Epithelial cell of proximal tubule (primary cell): ENCODE measurements at regions not wholly inside any gene's neighbourhood (a gene's known extent, or its start where the extent isn't known, plus 50 kb on each side); places are given as distances from the start of the nearest gene placed in this dataset.

Source experiments
- DNase-seq: peaks from one replicate; pipeline ENCODE4 v3.0.0-alpha.2; 2011; ENCODE audit warnings: low read depth
- H3K4me3 ChIP-seq: 2 replicates; pipeline ENCODE4 v1.5.1; 2011; ENCODE audit warnings: low read depth, mild to moderate bottlenecking, low read length
- CTCF ChIP-seq: conservative IDR thresholded peaks from 2 replicates; pipeline ENCODE4 v1.5.1; 2012; ENCODE audit warnings: low read depth, mild to moderate bottlenecking, low read length

GRCh38 chr15:29383367-29383766 is 113.7 kb upstream of the NSMCE3 start:
- no peak for TF ChIP-seq CTCF
- DNase-seq = no peak
- no peak overlapping the region for H3K4me3 ChIP-seq

DNA sequence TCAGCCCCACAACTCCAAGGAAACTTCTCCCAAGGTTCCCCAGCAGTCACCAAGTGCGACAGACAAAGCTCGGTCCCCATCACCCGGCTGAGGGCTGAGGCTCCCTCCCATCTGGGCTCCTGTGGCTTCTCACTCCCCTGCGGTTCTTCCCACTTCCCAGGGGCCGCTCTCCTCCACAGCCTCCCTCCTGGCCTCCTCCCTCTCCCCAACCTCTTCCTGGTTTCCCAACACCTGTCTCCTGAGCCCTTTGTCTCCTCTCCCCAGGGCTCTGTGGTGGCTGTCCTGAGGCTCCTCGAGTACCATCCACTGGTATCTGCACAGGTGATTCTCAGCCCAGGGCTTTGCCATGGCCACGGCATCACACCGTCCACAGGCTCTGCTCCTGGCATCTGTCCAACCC is 113.2 kb upstream of the NSMCE3 start:
- H3K4me3 ChIP-seq = no peak overlapping the region
- TF ChIP-seq CTCF = no peak
- DNase-seq = no peak

DNA sequence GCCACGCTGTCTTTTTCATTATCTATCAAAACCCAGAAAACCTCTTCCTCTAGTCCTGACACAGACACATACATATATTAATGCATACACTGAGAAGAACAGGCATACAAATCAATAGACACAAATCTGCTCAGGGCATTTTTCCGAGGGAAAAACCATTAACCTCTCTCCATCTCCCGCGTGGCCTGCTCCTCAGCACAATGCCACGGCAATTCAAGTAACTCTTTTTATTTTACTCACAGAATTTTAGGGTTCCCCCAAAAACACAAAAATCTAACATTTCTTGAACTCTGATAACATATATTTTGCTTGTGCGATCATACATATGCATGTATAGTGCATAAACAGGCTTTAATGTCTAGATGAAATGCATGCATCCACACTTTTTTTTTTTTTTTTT is 110.8 kb upstream of the NSMCE3 start:
- DNase-seq = no peak
- no peak for TF ChIP-seq CTCF
- no peak overlapping the region for H3K4me3 ChIP-seq

DNA sequence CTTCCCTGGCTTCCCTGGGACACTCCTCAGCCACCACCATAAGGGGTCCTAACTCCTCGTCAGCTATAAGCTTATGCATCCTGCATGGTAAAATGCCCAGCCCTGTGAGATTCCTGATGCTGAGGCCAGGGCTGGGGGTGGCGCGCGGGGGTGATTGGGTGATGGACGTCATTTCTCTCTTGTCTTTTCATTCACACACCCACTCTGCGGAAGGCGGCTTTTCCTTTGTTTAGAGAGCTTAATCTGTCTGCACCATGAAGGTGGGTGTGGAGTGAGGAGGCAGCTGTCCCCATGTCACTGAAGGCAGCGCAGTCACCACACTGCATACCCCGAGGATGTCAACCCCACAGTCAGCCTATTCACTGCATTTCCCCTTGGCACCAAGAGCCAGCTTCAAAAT is 110.0 kb upstream of the NSMCE3 start:
- no peak for DNase-seq
- no peak overlapping the region for H3K4me3 ChIP-seq
- TF ChIP-seq CTCF = no peak

DNA sequence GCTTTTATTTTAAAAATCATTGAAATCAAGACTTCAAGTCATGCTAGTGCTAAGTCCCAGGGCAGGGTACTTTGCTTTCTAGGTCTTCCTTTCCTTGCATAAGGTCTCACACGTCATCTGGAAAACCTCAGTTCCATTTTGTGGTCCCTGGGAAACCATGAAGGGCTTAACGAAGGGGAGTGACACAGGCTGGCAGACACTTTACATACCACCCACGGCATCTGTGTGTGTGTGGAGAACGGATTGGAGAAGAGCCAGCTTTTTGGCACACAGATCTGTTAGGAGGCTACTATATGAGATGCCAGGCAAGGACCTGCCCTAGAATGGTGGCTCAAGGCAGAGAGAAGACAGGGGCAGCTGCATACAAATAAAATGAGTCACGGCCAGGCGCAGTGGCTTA is 107.5 kb upstream of the NSMCE3 start:
- H3K4me3 ChIP-seq = no peak overlapping the region
- no peak for TF ChIP-seq CTCF
- DNase-seq = no peak

DNA sequence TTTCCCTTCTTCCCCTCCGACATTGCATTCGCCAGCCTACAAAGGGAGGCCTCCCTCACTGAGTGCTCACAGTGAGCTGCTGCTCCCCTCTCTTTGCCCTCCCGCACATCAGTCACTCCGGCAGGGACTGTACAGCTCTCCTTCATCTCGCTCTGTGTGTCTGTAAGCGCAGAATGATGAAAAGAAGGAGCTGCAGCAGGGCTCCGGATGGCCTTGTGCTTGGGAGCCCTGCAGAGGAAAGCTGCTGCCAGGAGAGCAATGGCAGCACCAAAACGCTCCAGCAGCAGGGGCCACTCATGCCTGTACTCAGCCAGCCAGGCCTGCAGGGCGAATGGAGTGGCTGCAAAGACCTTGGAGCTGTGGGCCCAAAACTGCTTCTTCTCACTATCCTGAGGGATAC is 107.0 kb upstream of the NSMCE3 start:
- DNase-seq = no peak
- no peak for TF ChIP-seq CTCF
- no peak overlapping the region for H3K4me3 ChIP-seq

DNA sequence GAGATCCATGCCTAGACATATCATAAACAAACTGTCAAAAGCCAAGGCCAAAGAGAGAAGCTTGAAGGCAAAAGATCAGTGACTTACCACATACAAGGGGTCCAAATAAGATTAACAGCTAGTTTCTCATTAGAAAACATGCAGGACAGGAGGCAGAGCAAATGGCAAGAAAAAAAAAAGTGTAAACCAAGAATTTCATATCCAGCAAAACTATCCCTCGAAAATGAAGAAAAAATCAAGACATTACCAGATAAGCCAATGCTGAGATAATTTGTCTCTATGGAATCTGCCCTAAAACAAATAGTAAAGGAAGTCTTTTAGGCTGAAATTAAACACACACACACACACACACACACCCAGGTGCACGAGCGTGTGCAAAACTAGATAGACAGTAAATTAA is 99.6 kb upstream of the NSMCE3 start:
- no peak for DNase-seq
- H3K4me3 ChIP-seq = no peak overlapping the region
- TF ChIP-seq CTCF = no peak
